Mucosa of descending colon (tissue), 3 donors: ENCODE measurements at regions not wholly inside any gene's neighbourhood (a gene's known extent, or its start where the extent isn't known, plus 50 kb on each side); places are given as distances from the start of the nearest gene placed in this dataset.

Experiments
- ATAC-seq: fragments of 200-7000 bp; cut with Tn5 transposase; one replicate; pipeline ENCODE4 v1.9.1; 2020; ENCODE audit warnings: mild to moderate bottlenecking, moderate library complexity
- DNase-seq, 3 donors: peaks; one replicate each; pipeline ENCODE4 v3.0.0-alpha.2; 2020
- H3K36me3 ChIP-seq: fragments of 200-600 bp; one replicate; pipeline ENCODE4 v1.8.0; 2021; ENCODE audit warnings: low read depth, mild to moderate bottlenecking
- H3K4me1 ChIP-seq: fragments of 200-600 bp; one replicate; pipeline ENCODE4 v1.8.0; 2021; ENCODE audit warnings: low read depth, mild to moderate bottlenecking
- H3K4me3 ChIP-seq: fragments of 200-600 bp; one replicate; pipeline ENCODE4 v1.8.0; 2021; ENCODE audit warnings: mild to moderate bottlenecking
- H3K9me3 ChIP-seq: fragments of 200-600 bp; one replicate; pipeline ENCODE4 v1.8.0; 2021; ENCODE audit warnings: mild to moderate bottlenecking
- CTCF ChIP-seq: fragments of 200-600 bp; IDR thresholded peaks from one replicate; pipeline ENCODE4 v1.8.0; 2022; ENCODE audit warnings: antibody characterized with exemption, mild to moderate bottlenecking
- intact Hi-C, 2 donors: fragments of 100-400 bp; cut with DNase I in 1 of 2; cut with micrococcal nuclease in 1 of 2; formaldehyde crosslinking; loops; one replicate each; pipeline versions ENCODE4 v1.11.0 to v1.11.1; 2022; cut with DNase I, micrococcal nuclease
- donor health status: DM: no; HTN: no; CAD: no; lungs with moderate emphysema.
- donor health status: DM: no; HTN: no; CAD: no.
- donor health status: DM: no; HTN: yes; CAD: no.

GRCh38 chrX:45850197-45850774 is 649.6 kb upstream of the DIPK2B start:
- DNase-seq (peak in 2 of 3 donors; percentile 9 to 21), ATAC-seq (peak; percentile 33)
- intact Hi-C loops = no loop called here
- no peaks in the 10 kb centered on the region for H3K4me1 ChIP-seq
- H3K4me3 ChIP-seq = no peak overlapping the region
- no peaks in the 10 kb centered on the region for H3K36me3 ChIP-seq
- no peak for TF ChIP-seq CTCF
- H3K9me3 ChIP-seq = no peaks in the 10 kb centered on the region

- intact Hi-C loops = no loop called here
- Histone ChIP-seq H3K4me3 (no peak overlapping the region), H3K9me3 (no peaks in the 10 kb centered on the region), H3K4me1 (no peaks in the 10 kb centered on the region), H3K36me3 (no peaks in the 10 kb centered on the region)
- DNase-seq (peak in 1 of 3 donors; percentile 10), ATAC-seq (peak; percentile 26)
- no peak for TF ChIP-seq CTCF
These were observed 648.7 kb upstream of the DIPK2B start for GRCh38 chrX:45849261-45849862.

GRCh38 chrX:45847961-45848360 is 647.3 kb upstream of the DIPK2B start:
- intact Hi-C loops = no loop called here
- Histone ChIP-seq H3K4me1 (no peaks in the 10 kb centered on the region), H3K4me3 (no peak overlapping the region), H3K36me3 (no peaks in the 10 kb centered on the region), H3K9me3 (no peaks in the 10 kb centered on the region)
- no peak for TF ChIP-seq CTCF
- ATAC-seq (no peak), DNase-seq (no peak)

GRCh38 chrX:45846328-45846727 is 645.7 kb upstream of the DIPK2B start:
- no peaks in the 10 kb centered on the region for H3K4me1 ChIP-seq
- H3K36me3 ChIP-seq = no peaks in the 10 kb centered on the region
- intact Hi-C loops = no loop called here
- no peak for ATAC-seq
- no peak overlapping the region for H3K4me3 ChIP-seq
- H3K9me3 ChIP-seq = no peaks in the 10 kb centered on the region
- DNase-seq = no peak
- TF ChIP-seq CTCF = no peak

- Histone ChIP-seq H3K4me3 (no peak overlapping the region), H3K36me3 (no peaks in the 10 kb centered on the region), H3K9me3 (no peaks in the 10 kb centered on the region), H3K4me1 (no peaks in the 10 kb centered on the region)
- DNase-seq = no peak
- ATAC-seq = no peak
- no peak for TF ChIP-seq CTCF
- intact Hi-C loops = no loop called here
These were observed 644.5 kb upstream of the DIPK2B start for GRCh38 chrX:45845142-45845541.

GRCh38 chrX:45843518-45843917 is 642.8 kb upstream of the DIPK2B start:
- peak in 1 of 3 donors; percentile 30 for DNase-seq
- H3K9me3 ChIP-seq = no peaks in the 10 kb centered on the region
- intact Hi-C loops = no loop called here
- H3K4me3 ChIP-seq = no peak overlapping the region
- H3K4me1 ChIP-seq = no peaks in the 10 kb centered on the region
- no peaks in the 10 kb centered on the region for H3K36me3 ChIP-seq
- no peak for ATAC-seq
- no peak for TF ChIP-seq CTCF
